Cardiac muscle cell (in vitro differentiated cells and primary cell): ENCODE measurements at regions not wholly inside any gene's neighbourhood (a gene's known extent, or its start where the extent isn't known, plus 50 kb on each side); places are given as distances from the start of the nearest gene placed in this dataset.
"Not testable (repeated sequence)": the region's sequence is repeated elsewhere in the genome, so short reads cannot be mapped to it uniquely, and the experiment has no call there.

Source experiments
- DNase-seq, 2 donors: peaks; one replicate each; pipeline versions ENCODE4 v3.0.0 to v3.0.0-alpha.2; 2010 to 2017; ENCODE audit warnings: low read depth in 1 of 2, low spot score in 1 of 2
- H3K27ac ChIP-seq: fragments of 200-600 bp; sonication (generic); 2 replicates; pipeline ENCODE4 v1.5.1; 2016
- H3K27me3 ChIP-seq: fragments of 200-600 bp; sonication (generic); 2 replicates; pipeline ENCODE4 v1.6.0; 2016; ENCODE audit warnings: control low read depth
- H3K36me3 ChIP-seq: fragments of 200-600 bp; sonication (generic); 2 replicates; pipeline ENCODE4 v1.5.1; 2016; ENCODE audit warnings: control low read depth
- H3K4me1 ChIP-seq: fragments of 200-600 bp; sonication (generic); 2 replicates; pipeline ENCODE4 v1.8.1; 2017; ENCODE audit warnings: low read depth, mild to moderate bottlenecking, mixed run types
- H3K4me3 ChIP-seq: fragments of 200-600 bp; sonication (generic); 2 replicates; pipeline ENCODE4 v1.5.1; 2016; ENCODE audit warnings: mild to moderate bottlenecking
- H3K9me3 ChIP-seq: fragments of 200-600 bp; sonication (generic); 2 replicates; pipeline ENCODE4 v1.5.1; 2017; ENCODE audit warnings: low read depth, mild to moderate bottlenecking, control low read depth
- CTCF ChIP-seq: IDR thresholded peaks from 2 replicates; pipeline ENCODE4 v1.5.1; 2012; ENCODE audit warnings: low read depth, mild to moderate bottlenecking, low read length

DNA sequence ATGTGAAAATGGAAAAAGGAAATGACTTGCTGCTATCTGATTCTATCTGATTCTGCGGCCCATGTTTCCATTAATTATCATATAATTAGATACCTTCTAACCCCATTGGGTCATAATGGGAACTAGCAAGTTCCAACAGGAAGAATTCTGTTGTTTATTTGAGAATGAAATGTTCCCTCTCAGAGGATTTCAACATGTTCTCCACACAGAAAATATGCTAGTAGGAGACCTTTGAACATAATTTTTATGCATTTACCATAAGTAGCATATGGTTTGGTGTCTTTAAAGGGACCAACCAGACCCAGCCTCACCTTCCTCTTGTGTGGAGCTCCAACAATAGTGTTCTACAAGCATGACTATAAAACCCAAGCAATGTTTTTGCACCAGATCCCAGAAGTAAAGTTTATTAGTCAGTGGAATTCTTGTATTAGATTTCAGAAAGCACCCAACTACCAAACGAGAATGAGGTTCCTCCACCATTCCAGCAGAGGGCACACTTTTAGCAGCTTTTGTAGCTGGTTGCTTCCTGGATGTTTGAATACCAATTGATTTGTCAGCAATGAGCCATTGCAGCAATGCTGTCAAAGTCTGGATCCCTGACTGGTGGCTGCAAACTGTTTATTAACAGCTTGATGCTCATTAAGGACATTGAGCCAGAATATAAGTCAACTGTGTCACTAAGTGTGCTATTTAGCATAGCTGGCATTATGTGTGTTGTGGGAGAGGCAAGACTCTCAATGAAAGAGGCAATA lies 143.6 kb upstream of the GJE1 start:
- DNase-seq, result peak; percentile 74 to 78
- Histone ChIP-seq H3K4me1 (peaks cover 9% of the 10 kb centered on the region), H3K4me3 (no peak overlapping the region), H3K27ac (no peak overlapping the region), H3K36me3 (no peaks in the 10 kb centered on the region), H3K9me3 (no peaks in the 10 kb centered on the region), H3K27me3 (no peaks in the 10 kb centered on the region)
- peak; percentile 88 for TF ChIP-seq CTCF

- H3K9me3 ChIP-seq, result no peaks in the 10 kb centered on the region
- H3K36me3 ChIP-seq, result no peaks in the 10 kb centered on the region
- peaks cover 14% of the 10 kb centered on the region for H3K4me1 ChIP-seq
- DNase-seq, result no peak
- no peaks in the 10 kb centered on the region for H3K27me3 ChIP-seq
- no peak overlapping the region for H3K27ac ChIP-seq
- no peak for TF ChIP-seq CTCF
- H3K4me3 ChIP-seq, result no peak overlapping the region
Measured at GRCh38 chr6:141988327-141988726, 144.4 kb upstream of the GJE1 start.

GRCh38 chr6:141986457-141986856 lies 146.3 kb upstream of the GJE1 start:
- Histone ChIP-seq H3K27ac (no peak overlapping the region), H3K9me3 (no peaks in the 10 kb centered on the region), H3K27me3 (no peaks in the 10 kb centered on the region), H3K36me3 (no peaks in the 10 kb centered on the region), H3K4me3 (no peak overlapping the region), H3K4me1 (peaks cover 14% of the 10 kb centered on the region)
- no peak for TF ChIP-seq CTCF
- DNase-seq, result no peak

DNA sequence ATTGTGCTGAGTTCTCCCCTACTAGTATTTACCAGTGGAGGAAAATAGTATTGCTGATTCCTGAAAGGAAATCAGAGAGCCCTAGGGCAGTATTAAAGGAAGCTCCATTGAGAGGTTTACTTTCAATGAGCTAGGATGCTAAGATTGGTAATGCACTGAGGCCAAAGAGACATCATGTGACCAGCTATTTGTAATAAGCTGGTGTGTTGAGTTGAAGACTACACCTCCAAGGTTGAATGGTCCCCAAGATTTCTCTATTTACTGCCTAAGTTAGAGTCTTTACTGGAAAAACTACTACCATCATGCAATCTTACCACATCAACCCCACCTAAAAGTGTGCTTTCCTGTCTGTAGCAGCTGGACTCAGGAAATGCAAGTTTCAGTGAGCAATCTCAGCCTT lies 151.5 kb upstream of the GJE1 start:
- Histone ChIP-seq H3K27me3 (no peaks in the 10 kb centered on the region), H3K36me3 (no peaks in the 10 kb centered on the region), H3K9me3 (no peaks in the 10 kb centered on the region), H3K4me3 (no peak overlapping the region), H3K27ac (no peak overlapping the region), H3K4me1 (peaks cover 14% of the 10 kb centered on the region)
- TF ChIP-seq CTCF, result no peak
- no peak for DNase-seq

DNA sequence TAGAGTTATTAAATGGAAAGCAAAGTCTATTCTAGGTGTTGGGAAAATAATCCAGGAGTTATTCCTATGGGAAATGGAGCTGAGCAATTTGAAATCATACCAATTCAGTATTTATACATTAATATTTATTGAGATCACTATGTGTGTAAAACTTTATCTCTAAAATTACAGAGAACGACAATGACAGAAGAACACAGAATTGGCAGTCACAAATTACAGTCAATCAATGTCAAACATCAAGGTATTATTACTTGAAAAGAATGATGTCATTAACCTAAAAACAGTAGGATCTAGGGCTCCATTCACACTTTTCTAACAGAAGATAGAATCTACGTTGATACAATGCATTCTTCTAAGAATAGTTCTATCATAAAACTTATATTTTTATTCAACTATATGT lies 154.9 kb upstream of the GJE1 start:
- H3K4me3 ChIP-seq, result no peak overlapping the region
- H3K4me1 ChIP-seq, result no peaks in the 10 kb centered on the region
- H3K9me3 ChIP-seq, result no peaks in the 10 kb centered on the region
- TF ChIP-seq CTCF, result no peak
- no peaks in the 10 kb centered on the region for H3K36me3 ChIP-seq
- H3K27me3 ChIP-seq, result no peaks in the 10 kb centered on the region
- H3K27ac ChIP-seq, result no peak overlapping the region
- DNase-seq, result no peak

GRCh38 chr6:141976994-141977393 lies 155.7 kb upstream of the GJE1 start:
- DNase-seq, result no peak
- H3K27ac ChIP-seq, result no peak overlapping the region

DNA sequence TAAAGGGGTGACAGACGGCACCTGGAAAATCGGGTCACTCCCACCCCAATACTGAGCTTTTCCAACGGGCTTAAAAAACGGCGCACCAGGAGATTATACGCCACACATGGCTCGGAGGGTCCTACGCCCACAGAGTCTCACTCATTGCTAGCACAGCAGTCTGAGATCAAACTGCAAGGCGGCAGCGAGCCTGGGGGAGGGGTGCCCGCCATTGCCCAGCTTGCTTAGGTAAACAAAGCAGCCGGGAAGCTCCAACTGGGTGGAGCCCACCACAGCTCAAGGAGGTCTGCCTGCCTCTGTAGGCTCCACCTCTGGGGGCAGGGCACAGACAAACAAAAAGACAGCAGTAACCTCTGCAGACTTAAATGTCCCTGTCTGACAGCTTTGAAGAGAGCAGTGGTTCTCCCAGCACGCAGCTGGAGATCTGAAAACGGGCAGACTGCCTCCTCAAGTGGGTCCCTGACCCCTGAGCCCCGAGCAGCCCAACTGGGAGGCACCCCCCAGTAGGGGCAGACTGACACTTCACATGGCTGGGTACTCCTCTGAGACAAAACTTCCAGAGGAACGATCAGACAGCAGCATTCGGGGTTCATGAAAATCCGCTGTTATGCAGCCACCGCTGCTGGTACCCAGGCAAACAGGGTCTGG lies 162.8 kb upstream of the GJE1 start:
- DNase-seq, H3K9me3 ChIP-seq, H3K36me3 ChIP-seq, H3K27ac ChIP-seq, H3K27me3 ChIP-seq, H3K4me1 ChIP-seq, H3K4me3 ChIP-seq: not testable (repeated sequence)

More at GRCh38 chr6:141976994-141977393, 155.7 kb upstream of the GJE1 start:
- no peak for TF ChIP-seq CTCF
- no peaks in the 10 kb centered on the region for H3K36me3 ChIP-seq
- H3K9me3 ChIP-seq, result no peaks in the 10 kb centered on the region
- H3K4me1 ChIP-seq, result no peaks in the 10 kb centered on the region
- no peaks in the 10 kb centered on the region for H3K27me3 ChIP-seq
- no peak overlapping the region for H3K4me3 ChIP-seq
